ENCODE measurements at regions not wholly inside any gene's neighbourhood (a gene's known extent, or its start where the extent isn't known, plus 50 kb on each side); places are given as distances from the start of the nearest gene placed in this dataset.

DNA sequence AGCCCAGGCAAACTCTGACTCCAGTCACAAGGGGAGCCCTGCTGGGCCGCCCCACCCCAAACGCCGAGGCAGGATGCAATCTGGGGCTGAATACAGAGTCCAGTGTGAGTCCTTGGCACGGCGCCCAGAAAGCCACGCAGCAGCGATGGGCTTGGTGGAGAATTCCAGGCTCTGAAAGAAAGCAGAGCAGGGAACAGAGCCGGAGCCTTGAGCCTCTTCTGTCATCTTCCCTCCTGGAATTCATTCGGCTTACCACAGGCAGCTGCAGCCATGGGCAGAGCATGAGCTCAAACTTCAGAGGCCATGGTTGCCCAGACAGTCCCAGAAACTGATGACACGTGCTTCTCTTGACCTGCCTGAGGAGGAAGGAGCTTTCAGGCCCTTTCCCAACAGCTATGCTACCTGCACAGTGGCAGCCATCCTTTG, 441.1 kb upstream of the JARID2 start (continued):
- TF ChIP-seq, protein P1, sequence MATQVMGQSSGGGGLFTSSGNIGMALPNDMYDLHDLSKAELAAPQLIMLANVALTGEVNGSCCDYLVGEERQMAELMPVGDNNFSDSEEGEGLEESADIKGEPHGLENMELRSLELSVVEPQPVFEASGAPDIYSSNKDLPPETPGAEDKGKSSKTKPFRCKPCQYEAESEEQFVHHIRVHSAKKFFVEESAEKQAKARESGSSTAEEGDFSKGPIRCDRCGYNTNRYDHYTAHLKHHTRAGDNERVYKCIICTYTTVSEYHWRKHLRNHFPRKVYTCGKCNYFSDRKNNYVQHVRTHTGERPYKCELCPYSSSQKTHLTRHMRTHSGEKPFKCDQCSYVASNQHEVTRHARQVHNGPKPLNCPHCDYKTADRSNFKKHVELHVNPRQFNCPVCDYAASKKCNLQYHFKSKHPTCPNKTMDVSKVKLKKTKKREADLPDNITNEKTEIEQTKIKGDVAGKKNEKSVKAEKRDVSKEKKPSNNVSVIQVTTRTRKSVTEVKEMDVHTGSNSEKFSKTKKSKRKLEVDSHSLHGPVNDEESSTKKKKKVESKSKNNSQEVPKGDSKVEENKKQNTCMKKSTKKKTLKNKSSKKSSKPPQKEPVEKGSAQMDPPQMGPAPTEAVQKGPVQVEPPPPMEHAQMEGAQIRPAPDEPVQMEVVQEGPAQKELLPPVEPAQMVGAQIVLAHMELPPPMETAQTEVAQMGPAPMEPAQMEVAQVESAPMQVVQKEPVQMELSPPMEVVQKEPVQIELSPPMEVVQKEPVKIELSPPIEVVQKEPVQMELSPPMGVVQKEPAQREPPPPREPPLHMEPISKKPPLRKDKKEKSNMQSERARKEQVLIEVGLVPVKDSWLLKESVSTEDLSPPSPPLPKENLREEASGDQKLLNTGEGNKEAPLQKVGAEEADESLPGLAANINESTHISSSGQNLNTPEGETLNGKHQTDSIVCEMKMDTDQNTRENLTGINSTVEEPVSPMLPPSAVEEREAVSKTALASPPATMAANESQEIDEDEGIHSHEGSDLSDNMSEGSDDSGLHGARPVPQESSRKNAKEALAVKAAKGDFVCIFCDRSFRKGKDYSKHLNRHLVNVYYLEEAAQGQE (IDR thresholded peaks at IDR 0.05; ENCODE audit: low read depth, low read length), result no peak
- TF ChIP-seq RCOR1 (IDR thresholded peaks at IDR 0.05; ENCODE audit: low read length), result peak; percentile 50; the same call in 1 of the 2 replicates
- TF ChIP-seq RAD21 (IDR thresholded peaks at IDR 0.05; ENCODE audit: low read length), result peak; percentile 9; the same call in 1 of the 2 replicates
- no peak for TF ChIP-seq SIN3A (IDR thresholded peaks at IDR 0.05; ENCODE audit: borderline replicate concordance, low read depth, low read length)
- TF ChIP-seq CHD2 (IDR thresholded peaks at IDR 0.05; ENCODE audit: low read length, partially characterized antibody), result no peak
- TF ChIP-seq NRF1 (IDR thresholded peaks at IDR 0.05; ENCODE audit: low read depth, low read length), result no peak

DNA sequence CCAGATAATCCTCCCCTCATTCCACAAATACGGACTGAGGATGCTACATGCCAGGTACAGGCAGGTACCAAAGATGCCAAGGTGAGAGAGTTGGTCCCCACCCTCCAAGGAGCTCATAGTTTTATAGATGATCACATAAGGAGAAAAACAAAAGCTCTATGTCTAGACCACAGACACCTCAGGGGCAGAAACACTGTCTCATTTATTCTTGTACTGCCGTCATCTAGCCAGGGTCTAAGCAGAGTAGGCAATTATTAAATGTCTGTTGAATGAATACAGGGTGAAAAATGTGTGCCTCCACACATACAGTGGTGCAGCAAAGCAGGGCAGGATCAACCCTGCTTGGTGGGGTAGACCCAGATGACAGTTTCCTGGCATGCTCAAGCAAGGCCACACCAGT, 439.8 kb upstream of the JARID2 start:
- no peaks in the 10 kb centered on the region for H4K20me1 ChIP-seq (ENCODE audit: insufficient read depth)
- POLR2A ChIA-PET, result no interaction called here

DNA sequence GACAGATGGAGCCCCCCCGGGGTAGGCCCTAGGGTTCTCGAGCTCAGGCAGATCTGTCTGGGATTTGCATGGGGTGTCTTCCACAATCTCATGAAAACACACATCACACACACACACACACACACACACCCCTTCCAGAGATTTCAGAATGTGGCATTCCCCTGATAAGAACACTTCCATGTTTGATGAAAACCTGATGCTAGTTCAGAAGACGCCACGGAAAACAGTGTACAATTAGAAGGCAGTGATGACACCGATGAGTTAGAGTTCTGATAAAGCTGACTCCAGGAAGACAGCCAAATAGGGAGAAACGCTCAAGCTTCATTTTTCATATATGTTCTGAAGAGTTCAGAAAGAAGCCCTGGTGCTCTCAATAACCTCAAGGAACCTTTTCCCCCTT, 438.7 kb upstream of the JARID2 start:
- H3K4me1 ChIP-seq (ENCODE audit: control insufficient read depth in 1 of 2, insufficient read depth in 2 of 2, low read depth in 1 of 2, low read length in 1 of 2), result peaks cover 0 to 16% of the 10 kb centered on the region in 2 experiments; a peak in 1 of 4 replicates
- 39% methylated on average over 5 of the region's 6 CpGs for WGBS (ENCODE audit: low lambda C conversion rate)
- no peaks in the 10 kb centered on the region for H3K9me3 ChIP-seq
- no peak overlapping the region for H2AFZ ChIP-seq (ENCODE audit: low read depth)
- no peak for DNase-seq
- ChIA-PET CTCF (no interaction called here), POLR2A (no interaction called here)
- H3K79me2 ChIP-seq (ENCODE audit: insufficient read depth), result no peaks in the 10 kb centered on the region
- no peaks in the 10 kb centered on the region for H3K27me3 ChIP-seq (ENCODE audit: insufficient read depth)
- H3K27ac ChIP-seq (ENCODE audit: low read depth in 2 of 2, low read length in 1 of 2), result no peak overlapping the region
- H4K20me1 ChIP-seq (ENCODE audit: insufficient read depth), result no peaks in the 10 kb centered on the region
- H3K9ac ChIP-seq, result no peak overlapping the region
- no peaks in the 10 kb centered on the region for H3K9me2 ChIP-seq
- no peak overlapping the region for H3K4me2 ChIP-seq
- no peak overlapping the region for H3K4me3 ChIP-seq (ENCODE audit: low read depth in 2 of 2, low read length in 1 of 2)
- no peaks in the 10 kb centered on the region for H3K36me3 ChIP-seq (replicated peaks in 1 of 2; ENCODE audit: control insufficient read depth in 1 of 2, insufficient read depth in 2 of 2, low read length in 1 of 2)
- no peaks in the 10 kb centered on the region for H3F3A ChIP-seq (replicated peaks; ENCODE audit: insufficient read depth)
- TF ChIP-seq, protein P2, sequence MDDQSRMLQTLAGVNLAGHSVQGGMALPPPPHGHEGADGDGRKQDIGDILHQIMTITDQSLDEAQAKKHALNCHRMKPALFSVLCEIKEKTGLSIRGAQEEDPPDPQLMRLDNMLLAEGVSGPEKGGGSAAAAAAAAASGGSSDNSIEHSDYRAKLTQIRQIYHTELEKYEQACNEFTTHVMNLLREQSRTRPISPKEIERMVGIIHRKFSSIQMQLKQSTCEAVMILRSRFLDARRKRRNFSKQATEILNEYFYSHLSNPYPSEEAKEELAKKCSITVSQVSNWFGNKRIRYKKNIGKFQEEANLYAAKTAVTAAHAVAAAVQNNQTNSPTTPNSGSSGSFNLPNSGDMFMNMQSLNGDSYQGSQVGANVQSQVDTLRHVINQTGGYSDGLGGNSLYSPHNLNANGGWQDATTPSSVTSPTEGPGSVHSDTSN (IDR thresholded peaks at IDR 0.05), result no peak
- TF ChIP-seq NRF1 (IDR thresholded peaks at IDR 0.05; ENCODE audit: low read depth, low read length), result no peak
- TF ChIP-seq, protein P3, sequence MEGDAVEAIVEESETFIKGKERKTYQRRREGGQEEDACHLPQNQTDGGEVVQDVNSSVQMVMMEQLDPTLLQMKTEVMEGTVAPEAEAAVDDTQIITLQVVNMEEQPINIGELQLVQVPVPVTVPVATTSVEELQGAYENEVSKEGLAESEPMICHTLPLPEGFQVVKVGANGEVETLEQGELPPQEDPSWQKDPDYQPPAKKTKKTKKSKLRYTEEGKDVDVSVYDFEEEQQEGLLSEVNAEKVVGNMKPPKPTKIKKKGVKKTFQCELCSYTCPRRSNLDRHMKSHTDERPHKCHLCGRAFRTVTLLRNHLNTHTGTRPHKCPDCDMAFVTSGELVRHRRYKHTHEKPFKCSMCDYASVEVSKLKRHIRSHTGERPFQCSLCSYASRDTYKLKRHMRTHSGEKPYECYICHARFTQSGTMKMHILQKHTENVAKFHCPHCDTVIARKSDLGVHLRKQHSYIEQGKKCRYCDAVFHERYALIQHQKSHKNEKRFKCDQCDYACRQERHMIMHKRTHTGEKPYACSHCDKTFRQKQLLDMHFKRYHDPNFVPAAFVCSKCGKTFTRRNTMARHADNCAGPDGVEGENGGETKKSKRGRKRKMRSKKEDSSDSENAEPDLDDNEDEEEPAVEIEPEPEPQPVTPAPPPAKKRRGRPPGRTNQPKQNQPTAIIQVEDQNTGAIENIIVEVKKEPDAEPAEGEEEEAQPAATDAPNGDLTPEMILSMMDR (IDR thresholded peaks at IDR 0.05), result no peak
- no peak for TF ChIP-seq POLR2AphosphoS5 (IDR thresholded peaks at IDR 0.05; ENCODE audit: low read depth, low read length)
- TF ChIP-seq, protein P4, sequence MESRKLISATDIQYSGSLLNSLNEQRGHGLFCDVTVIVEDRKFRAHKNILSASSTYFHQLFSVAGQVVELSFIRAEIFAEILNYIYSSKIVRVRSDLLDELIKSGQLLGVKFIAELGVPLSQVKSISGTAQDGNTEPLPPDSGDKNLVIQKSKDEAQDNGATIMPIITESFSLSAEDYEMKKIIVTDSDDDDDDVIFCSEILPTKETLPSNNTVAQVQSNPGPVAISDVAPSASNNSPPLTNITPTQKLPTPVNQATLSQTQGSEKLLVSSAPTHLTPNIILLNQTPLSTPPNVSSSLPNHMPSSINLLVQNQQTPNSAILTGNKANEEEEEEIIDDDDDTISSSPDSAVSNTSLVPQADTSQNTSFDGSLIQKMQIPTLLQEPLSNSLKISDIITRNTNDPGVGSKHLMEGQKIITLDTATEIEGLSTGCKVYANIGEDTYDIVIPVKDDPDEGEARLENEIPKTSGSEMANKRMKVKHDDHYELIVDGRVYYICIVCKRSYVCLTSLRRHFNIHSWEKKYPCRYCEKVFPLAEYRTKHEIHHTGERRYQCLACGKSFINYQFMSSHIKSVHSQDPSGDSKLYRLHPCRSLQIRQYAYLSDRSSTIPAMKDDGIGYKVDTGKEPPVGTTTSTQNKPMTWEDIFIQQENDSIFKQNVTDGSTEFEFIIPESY (IDR thresholded peaks at IDR 0.05; ENCODE audit: borderline replicate concordance, low read depth), result no peak
- TF ChIP-seq TAF1 (IDR thresholded peaks at IDR 0.05; ENCODE audit: borderline replicate concordance, low read depth, low read length), result no peak
- TF ChIP-seq, protein P5, sequence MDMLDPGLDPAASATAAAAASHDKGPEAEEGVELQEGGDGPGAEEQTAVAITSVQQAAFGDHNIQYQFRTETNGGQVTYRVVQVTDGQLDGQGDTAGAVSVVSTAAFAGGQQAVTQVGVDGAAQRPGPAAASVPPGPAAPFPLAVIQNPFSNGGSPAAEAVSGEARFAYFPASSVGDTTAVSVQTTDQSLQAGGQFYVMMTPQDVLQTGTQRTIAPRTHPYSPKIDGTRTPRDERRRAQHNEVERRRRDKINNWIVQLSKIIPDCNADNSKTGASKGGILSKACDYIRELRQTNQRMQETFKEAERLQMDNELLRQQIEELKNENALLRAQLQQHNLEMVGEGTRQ (IDR thresholded peaks at IDR 0.05; ENCODE audit: borderline replicate concordance, low read depth, low read length), result no peak
- TF ChIP-seq RXRA (IDR thresholded peaks at IDR 0.05; ENCODE audit: borderline replicate concordance, low read depth), result no peak
- no peak for TF ChIP-seq TEAD4 (IDR thresholded peaks at IDR 0.05; ENCODE audit: borderline replicate concordance, insufficient read depth)

More for the DNA sequence above, 439.8 kb upstream of the JARID2 start:
- Histone ChIP-seq H3K27ac (ENCODE audit: low read depth in 2 of 2, low read length in 1 of 2) (no peak overlapping the region), H3K4me1 (ENCODE audit: control insufficient read depth in 1 of 2, insufficient read depth in 2 of 2, low read depth in 1 of 2, low read length in 1 of 2) (peaks cover 0 to 16% of the 10 kb centered on the region in 2 experiments; a peak in 1 of 4 replicates), H3K4me3 (ENCODE audit: low read depth in 2 of 2, low read length in 1 of 2) (no peak overlapping the region), H3K79me2 (ENCODE audit: insufficient read depth) (no peaks in the 10 kb centered on the region), H3K9me3 (no peaks in the 10 kb centered on the region), H2AFZ (ENCODE audit: low read depth) (no peak overlapping the region), H3K36me3 (replicated peaks in 1 of 2; ENCODE audit: control insufficient read depth in 1 of 2, insufficient read depth in 2 of 2, low read length in 1 of 2) (no peaks in the 10 kb centered on the region), H3K9me2 (no peaks in the 10 kb centered on the region), H3F3A (replicated peaks; ENCODE audit: insufficient read depth) (no peaks in the 10 kb centered on the region), H3K4me2 (no peak overlapping the region), H3K27me3 (ENCODE audit: insufficient read depth) (no peaks in the 10 kb centered on the region), H3K9ac (no peak overlapping the region)
- 58% methylated on average over 2 of the region's 2 CpGs for WGBS (ENCODE audit: low lambda C conversion rate)
- CTCF ChIA-PET, result interaction anchor here (0.6 to 0.8 kb wide), 2 partner anchors 12 to 245 kb away, joined by 3 read pairs; no protein-coding TSS in a partner anchor
- no peak for DNase-seq
- no peak for TF ChIP-seq ELF1 (IDR thresholded peaks at IDR 0.05)
- no peak for TF ChIP-seq TCF12 (IDR thresholded peaks at IDR 0.05)
- TF ChIP-seq FOXM1 (IDR thresholded peaks at IDR 0.05; ENCODE audit: low read depth), result no peak
- TF ChIP-seq SIN3A (IDR thresholded peaks at IDR 0.05; ENCODE audit: borderline replicate concordance, low read depth, low read length), result no peak

All from SK-N-SH (cell line).